ENCODE measurements at regions not wholly inside any gene's neighbourhood (a gene's known extent, or its start where the extent isn't known, plus 50 kb on each side); places are given as distances from the start of the nearest gene placed in this dataset.

GRCh38 chr2:11990576-11990975 lies 244.1 kb downstream of the LPIN1 start:
- CTCF ChIA-PET: no interaction called here
- Histone ChIP-seq H3K9me3 (ENCODE audit: control extremely low read depth in 1 of 5, control insufficient read depth in 4 of 5, insufficient read depth in 2 of 5, low read depth in 1 of 5, low read length in 4 of 5) (peaks cover 0 to 8% (median 0%) of the 10 kb centered on the region in 5 experiments), H3K27ac (ENCODE audit: insufficient read depth in 1 of 2, low read depth in 1 of 2, low read length in 2 of 2, poor library complexity in 1 of 2, severe bottlenecking in 2 of 2) (no peak overlapping the region), H3K4me3 (ENCODE audit: control insufficient read depth in 1 of 7, extremely low read depth in 1 of 7, insufficient read depth in 4 of 7, low read depth in 2 of 7, low read length in 6 of 7) (no peak overlapping the region), H3K27me3 (replicated peaks in 2 of 5; ENCODE audit: control insufficient read depth in 4 of 5, insufficient read depth in 5 of 5, low read length in 4 of 5) (no peaks in the 10 kb centered on the region), H3K4me1 (ENCODE audit: control extremely low read depth in 1 of 4, control insufficient read depth in 4 of 4, insufficient read depth in 4 of 4, low read length in 3 of 4) (peaks cover 0 to 9% (median 0%) of the 10 kb centered on the region in 4 experiments), H3K36me3 (ENCODE audit: control insufficient read depth in 4 of 4, insufficient read depth in 4 of 4, low read length in 3 of 4) (no peaks in the 10 kb centered on the region)
- POLR2A ChIA-PET: no interaction called here
- WGBS (ENCODE audit: insufficient coverage): 100% methylated on average over 1 of the region's 4 CpGs
- no peak for DNase-seq

- DNase-seq: no peak
- ChIA-PET POLR2A (no interaction called here), CTCF (no interaction called here)
- Histone ChIP-seq H3K36me3 (ENCODE audit: control insufficient read depth in 4 of 4, insufficient read depth in 4 of 4, low read length in 3 of 4) (no peaks in the 10 kb centered on the region), H3K4me3 (ENCODE audit: control insufficient read depth in 1 of 7, extremely low read depth in 1 of 7, insufficient read depth in 4 of 7, low read depth in 2 of 7, low read length in 6 of 7) (no peak overlapping the region), H3K27ac (ENCODE audit: insufficient read depth in 1 of 2, low read depth in 1 of 2, low read length in 2 of 2, poor library complexity in 1 of 2, severe bottlenecking in 2 of 2) (no peak overlapping the region), H3K27me3 (replicated peaks in 2 of 5; ENCODE audit: control insufficient read depth in 4 of 5, insufficient read depth in 5 of 5, low read length in 4 of 5) (no peaks in the 10 kb centered on the region), H3K4me1 (ENCODE audit: control extremely low read depth in 1 of 4, control insufficient read depth in 4 of 4, insufficient read depth in 4 of 4, low read length in 3 of 4) (peaks cover 0 to 13% (median 3%) of the 10 kb centered on the region in 4 experiments), H3K9me3 (ENCODE audit: control extremely low read depth in 1 of 5, control insufficient read depth in 4 of 5, insufficient read depth in 2 of 5, low read depth in 1 of 5, low read length in 4 of 5) (peaks cover 0 to 8% (median 0%) of the 10 kb centered on the region in 5 experiments)
- WGBS (ENCODE audit: insufficient coverage): 100% methylated on average over 1 of the region's 1 CpG
These were observed 247.3 kb downstream of the LPIN1 start for GRCh38 chr2:11993749-11994148.

- Histone ChIP-seq H3K27me3 (replicated peaks in 2 of 5; ENCODE audit: control insufficient read depth in 4 of 5, insufficient read depth in 5 of 5, low read length in 4 of 5) (no peaks in the 10 kb centered on the region), H3K4me3 (ENCODE audit: control insufficient read depth in 1 of 7, extremely low read depth in 1 of 7, insufficient read depth in 4 of 7, low read depth in 2 of 7, low read length in 6 of 7) (no peak overlapping the region), H3K4me1 (ENCODE audit: control extremely low read depth in 1 of 4, control insufficient read depth in 4 of 4, insufficient read depth in 4 of 4, low read length in 3 of 4) (peaks cover 0 to 12% (median 3%) of the 10 kb centered on the region in 4 experiments), H3K36me3 (ENCODE audit: control insufficient read depth in 4 of 4, insufficient read depth in 4 of 4, low read length in 3 of 4) (no peaks in the 10 kb centered on the region), H3K27ac (ENCODE audit: insufficient read depth in 1 of 2, low read depth in 1 of 2, low read length in 2 of 2, poor library complexity in 1 of 2, severe bottlenecking in 2 of 2) (no peak overlapping the region), H3K9me3 (ENCODE audit: control extremely low read depth in 1 of 5, control insufficient read depth in 4 of 5, insufficient read depth in 2 of 5, low read depth in 1 of 5, low read length in 4 of 5) (peaks cover 0 to 8% (median 0%) of the 10 kb centered on the region in 5 experiments)
- CTCF ChIA-PET: interaction anchor here (0.8 kb wide), 1 partner anchor 11 kb away, joined by 3 read pairs; no protein-coding TSS in a partner anchor
- POLR2A ChIA-PET: no interaction called here
- no peak for DNase-seq
These were observed 249.0 kb downstream of the LPIN1 start for GRCh38 chr2:11995456-11995855.

- CTCF ChIA-PET: no interaction called here
These were observed 250.2 kb downstream of the LPIN1 start for GRCh38 chr2:11996618-11997017.

GRCh38 chr2:11997142-11997541 lies 250.7 kb downstream of the LPIN1 start:
- no peak for DNase-seq
- Histone ChIP-seq H3K9me3 (ENCODE audit: control extremely low read depth in 1 of 5, control insufficient read depth in 4 of 5, insufficient read depth in 2 of 5, low read depth in 1 of 5, low read length in 4 of 5) (peaks cover 0 to 8% (median 0%) of the 10 kb centered on the region in 5 experiments), H3K36me3 (ENCODE audit: control insufficient read depth in 4 of 4, insufficient read depth in 4 of 4, low read length in 3 of 4) (no peaks in the 10 kb centered on the region), H3K27me3 (replicated peaks in 2 of 5; ENCODE audit: control insufficient read depth in 4 of 5, insufficient read depth in 5 of 5, low read length in 4 of 5) (no peaks in the 10 kb centered on the region), H3K4me1 (ENCODE audit: control extremely low read depth in 1 of 4, control insufficient read depth in 4 of 4, insufficient read depth in 4 of 4, low read length in 3 of 4) (peaks cover 0 to 7% (median 2%) of the 10 kb centered on the region in 4 experiments), H3K4me3 (ENCODE audit: control insufficient read depth in 1 of 7, extremely low read depth in 1 of 7, insufficient read depth in 4 of 7, low read depth in 2 of 7, low read length in 6 of 7) (no peak overlapping the region), H3K27ac (ENCODE audit: insufficient read depth in 1 of 2, low read depth in 1 of 2, low read length in 2 of 2, poor library complexity in 1 of 2, severe bottlenecking in 2 of 2) (no peak overlapping the region)
- CTCF ChIA-PET: no interaction called here
- POLR2A ChIA-PET: no interaction called here

More at GRCh38 chr2:11996618-11997017, 250.2 kb downstream of the LPIN1 start:
- no peaks in the 10 kb centered on the region for H3K36me3 ChIP-seq (ENCODE audit: control insufficient read depth in 4 of 4, insufficient read depth in 4 of 4, low read length in 3 of 4)
- H3K4me1 ChIP-seq (ENCODE audit: control extremely low read depth in 1 of 4, control insufficient read depth in 4 of 4, insufficient read depth in 4 of 4, low read length in 3 of 4): peaks cover 0 to 7% (median 2%) of the 10 kb centered on the region in 4 experiments
- H3K27ac ChIP-seq (ENCODE audit: insufficient read depth in 1 of 2, low read depth in 1 of 2, low read length in 2 of 2, poor library complexity in 1 of 2, severe bottlenecking in 2 of 2): no peak overlapping the region
- peaks cover 0 to 8% (median 0%) of the 10 kb centered on the region in 5 experiments for H3K9me3 ChIP-seq (ENCODE audit: control extremely low read depth in 1 of 5, control insufficient read depth in 4 of 5, insufficient read depth in 2 of 5, low read depth in 1 of 5, low read length in 4 of 5)
- H3K27me3 ChIP-seq (replicated peaks in 2 of 5; ENCODE audit: control insufficient read depth in 4 of 5, insufficient read depth in 5 of 5, low read length in 4 of 5): no peaks in the 10 kb centered on the region
- no peak for DNase-seq
- POLR2A ChIA-PET: no interaction called here
- H3K4me3 ChIP-seq (ENCODE audit: control insufficient read depth in 1 of 7, extremely low read depth in 1 of 7, insufficient read depth in 4 of 7, low read depth in 2 of 7, low read length in 6 of 7): no peak overlapping the region

- Histone ChIP-seq H3K27ac (ENCODE audit: insufficient read depth in 1 of 2, low read depth in 1 of 2, low read length in 2 of 2, poor library complexity in 1 of 2, severe bottlenecking in 2 of 2) (no peak overlapping the region), H3K9me3 (ENCODE audit: control extremely low read depth in 1 of 5, control insufficient read depth in 4 of 5, insufficient read depth in 2 of 5, low read depth in 1 of 5, low read length in 4 of 5) (peaks cover 0 to 10% (median 2%) of the 10 kb centered on the region in 5 experiments), H3K36me3 (ENCODE audit: control insufficient read depth in 4 of 4, insufficient read depth in 4 of 4, low read length in 3 of 4) (no peaks in the 10 kb centered on the region), H3K27me3 (replicated peaks in 2 of 5; ENCODE audit: control insufficient read depth in 4 of 5, insufficient read depth in 5 of 5, low read length in 4 of 5) (no peaks in the 10 kb centered on the region), H3K4me3 (ENCODE audit: control insufficient read depth in 1 of 7, extremely low read depth in 1 of 7, insufficient read depth in 4 of 7, low read depth in 2 of 7, low read length in 6 of 7) (no peak overlapping the region), H3K4me1 (ENCODE audit: control extremely low read depth in 1 of 4, control insufficient read depth in 4 of 4, insufficient read depth in 4 of 4, low read length in 3 of 4) (peaks cover 0 to 7% (median 2%) of the 10 kb centered on the region in 4 experiments)
- peak in 2 of 3 donors; percentile 62 to 73 for DNase-seq
- ChIA-PET CTCF (interaction anchor here (1.2 kb wide), 1 partner anchor 9 kb away, joined by 3 read pairs; no protein-coding TSS in a partner anchor), POLR2A (interaction anchor here (0.7 to 1.1 kb wide), 2 partner anchors 30 to 125 kb away, joined by 3 read pairs; no protein-coding TSS in a partner anchor)
- 20% methylated on average over 1 of the region's 2 CpGs for WGBS (ENCODE audit: insufficient coverage)
These were observed 251.8 kb downstream of the LPIN1 start for GRCh38 chr2:11998218-11998617.

GRCh38 chr2:11998626-11999378 lies 252.4 kb downstream of the LPIN1 start:
- POLR2A ChIA-PET: interaction anchor here (1.1 kb wide), 1 partner anchor 30 kb away, joined by 3 read pairs; no protein-coding TSS in a partner anchor
- H3K36me3 ChIP-seq (ENCODE audit: control insufficient read depth in 4 of 4, insufficient read depth in 4 of 4, low read length in 3 of 4): no peaks in the 10 kb centered on the region
- H3K9me3 ChIP-seq (ENCODE audit: control extremely low read depth in 1 of 5, control insufficient read depth in 4 of 5, insufficient read depth in 2 of 5, low read depth in 1 of 5, low read length in 4 of 5): peaks cover 0 to 10% (median 2%) of the 10 kb centered on the region in 5 experiments
- CTCF ChIA-PET: interaction anchor here (0.6 to 1.2 kb wide), 2 partner anchors 8 to 94 kb away, joined by 3 read pairs; no protein-coding TSS in a partner anchor
- no peak overlapping the region for H3K4me3 ChIP-seq (ENCODE audit: control insufficient read depth in 1 of 7, extremely low read depth in 1 of 7, insufficient read depth in 4 of 7, low read depth in 2 of 7, low read length in 6 of 7)
- WGBS (ENCODE audit: insufficient coverage): 94% methylated on average over 2 of the region's 4 CpGs
- no peak overlapping the region for H3K27ac ChIP-seq (ENCODE audit: insufficient read depth in 1 of 2, low read depth in 1 of 2, low read length in 2 of 2, poor library complexity in 1 of 2, severe bottlenecking in 2 of 2)
- DNase-seq: no peak
- H3K27me3 ChIP-seq (replicated peaks in 2 of 5; ENCODE audit: control insufficient read depth in 4 of 5, insufficient read depth in 5 of 5, low read length in 4 of 5): no peaks in the 10 kb centered on the region
- H3K4me1 ChIP-seq (ENCODE audit: control extremely low read depth in 1 of 4, control insufficient read depth in 4 of 4, insufficient read depth in 4 of 4, low read length in 3 of 4): peaks cover 0 to 7% (median 2%) of the 10 kb centered on the region in 4 experiments

Data from common myeloid progenitor, CD34-positive (primary cell).